GM12891 (cell line): ENCODE measurements at regions not wholly inside any gene's neighbourhood (a gene's known extent, or its start where the extent isn't known, plus 50 kb on each side); places are given as distances from the start of the nearest gene placed in this dataset.

Experiments used
- POLR2A ChIP-seq: IDR thresholded peaks from 2 replicates; pipeline ENCODE4 v1.6.1; 2011; ENCODE audit warnings: low read depth, low read length, control low read depth
- TAF1 ChIP-seq: IDR thresholded peaks from 2 replicates; pipeline ENCODE4 v1.6.1; 2011; ENCODE audit warnings: low read depth, low read length, control low read depth

DNA sequence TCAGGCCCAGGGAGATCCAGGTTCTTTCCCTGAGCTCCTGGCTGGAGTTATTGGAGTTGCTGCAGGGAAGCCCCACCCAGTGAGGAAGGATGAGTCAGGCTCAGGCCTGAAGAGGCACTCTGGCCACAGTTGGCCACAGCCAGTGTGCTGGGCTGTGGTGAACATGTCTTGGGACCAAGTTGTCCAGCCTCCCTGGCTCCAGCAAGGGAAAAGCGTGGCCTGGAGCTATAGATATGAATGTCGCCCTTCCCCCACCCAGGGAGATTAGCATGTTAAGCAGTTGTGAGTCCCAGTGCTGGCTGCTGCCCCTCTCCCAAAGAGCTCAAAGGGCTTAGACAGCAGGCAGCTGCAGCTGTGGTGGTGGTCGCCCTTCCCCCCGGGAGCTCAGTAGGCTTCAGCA is 963.2 kb downstream of the ROBO2 start:
- TF ChIP-seq POLR2A (no peak), TAF1 (no peak)
